ENCODE measurements at regions not wholly inside any gene's neighbourhood (a gene's known extent, or its start where the extent isn't known, plus 50 kb on each side); places are given as distances from the start of the nearest gene placed in this dataset.

DNA sequence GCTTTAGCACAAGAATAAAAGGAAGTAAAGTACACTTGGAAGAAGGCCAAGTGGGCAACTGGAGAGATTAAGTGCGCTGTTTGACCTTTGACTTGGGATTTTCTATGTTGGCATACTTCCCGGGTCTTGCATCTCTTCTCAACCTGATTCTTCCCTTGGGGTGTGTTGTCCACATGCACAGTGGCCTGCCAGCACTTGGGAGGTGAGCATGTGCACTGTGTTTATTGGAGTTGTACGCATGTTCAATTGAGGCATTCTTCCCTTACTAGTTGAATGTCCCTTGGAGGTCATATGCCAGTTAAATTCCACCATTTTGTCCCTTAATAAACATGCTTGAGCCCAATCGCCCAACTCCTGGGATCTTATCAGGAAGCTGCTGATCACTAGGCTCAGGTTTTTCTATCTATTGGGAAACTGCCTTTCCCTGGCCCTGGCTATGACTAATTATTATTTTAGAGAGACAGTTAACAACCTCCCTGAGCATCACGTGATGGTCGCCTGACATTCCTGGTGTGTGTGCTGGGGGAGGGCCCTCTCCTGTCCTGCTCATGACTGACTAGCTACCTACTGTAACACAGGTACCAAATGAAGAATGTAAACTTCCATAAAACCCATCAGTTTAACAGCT, 62.5 kb upstream of the RAPGEF4 start:
- DNase-seq (ENCODE audit: extremely low spot score): no peak
- TF ChIP-seq ELF4 (IDR thresholded peaks at IDR 0.05): no peak
- TF ChIP-seq ARNT (IDR thresholded peaks at IDR 0.05): no peak
- no peak for TF ChIP-seq LEF1 (IDR thresholded peaks at IDR 0.05; ENCODE audit: borderline replicate concordance)
- no peak for TF ChIP-seq SUZ12 (IDR thresholded peaks at IDR 0.05)
- TF ChIP-seq TARDBP (IDR thresholded peaks at IDR 0.05): no peak
- no peak for TF ChIP-seq FOXA1 (IDR thresholded peaks at IDR 0.05)
- TF ChIP-seq, protein P1, sequence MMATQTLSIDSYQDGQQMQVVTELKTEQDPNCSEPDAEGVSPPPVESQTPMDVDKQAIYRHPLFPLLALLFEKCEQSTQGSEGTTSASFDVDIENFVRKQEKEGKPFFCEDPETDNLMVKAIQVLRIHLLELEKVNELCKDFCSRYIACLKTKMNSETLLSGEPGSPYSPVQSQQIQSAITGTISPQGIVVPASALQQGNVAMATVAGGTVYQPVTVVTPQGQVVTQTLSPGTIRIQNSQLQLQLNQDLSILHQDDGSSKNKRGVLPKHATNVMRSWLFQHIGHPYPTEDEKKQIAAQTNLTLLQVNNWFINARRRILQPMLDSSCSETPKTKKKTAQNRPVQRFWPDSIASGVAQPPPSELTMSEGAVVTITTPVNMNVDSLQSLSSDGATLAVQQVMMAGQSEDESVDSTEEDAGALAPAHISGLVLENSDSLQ (IDR thresholded peaks at IDR 0.05): no peak
- TF ChIP-seq BHLHE40 (IDR thresholded peaks at IDR 0.05; ENCODE audit: borderline replicate concordance): no peak
- no peak for TF ChIP-seq SP1 (IDR thresholded peaks at IDR 0.05)
- no peak for TF ChIP-seq CTBP1 (IDR thresholded peaks at IDR 0.05; ENCODE audit: borderline replicate concordance)
- no peak for TF ChIP-seq ZNF384 (IDR thresholded peaks at IDR 0.05)
- TF ChIP-seq FOXM1 (IDR thresholded peaks at IDR 0.05; ENCODE audit: borderline replicate concordance): no peak
- no peak for TF ChIP-seq HDGF (IDR thresholded peaks at IDR 0.05; ENCODE audit: borderline replicate concordance)
- TF ChIP-seq L3MBTL2 (conservative IDR thresholded peaks at IDR 0.05): no peak
- TF ChIP-seq NFRKB (IDR thresholded peaks at IDR 0.05): no peak
- no peak for TF ChIP-seq FOXK2 (IDR thresholded peaks at IDR 0.05)
- ChIA-PET CTCF (interaction anchor here (0.6 kb wide), 1 partner anchor 366 kb away, joined by 3 read pairs; no protein-coding TSS in a partner anchor), POLR2A (no interaction called here)

GRCh38 chr2:172674034-172674967, 61.3 kb upstream of the RAPGEF4 start:
- ChIA-PET POLR2A (no interaction called here), CTCF (interaction anchor here (0.6 kb wide), 1 partner anchor 25 kb away, joined by 3 read pairs; no protein-coding TSS in a partner anchor)
- no peak for TF ChIP-seq ARNT (IDR thresholded peaks at IDR 0.05)
- no peak for DNase-seq (ENCODE audit: extremely low spot score)

- POLR2A ChIA-PET: no interaction called here
- no peak for TF ChIP-seq L3MBTL2 (conservative IDR thresholded peaks at IDR 0.05)
- TF ChIP-seq ARNT (IDR thresholded peaks at IDR 0.05): no peak
- no peak for TF ChIP-seq SP1 (IDR thresholded peaks at IDR 0.05)
- TF ChIP-seq TARDBP (IDR thresholded peaks at IDR 0.05): no peak
- TF ChIP-seq, protein P1 (IDR thresholded peaks at IDR 0.05): no peak
- TF ChIP-seq HDGF (IDR thresholded peaks at IDR 0.05; ENCODE audit: borderline replicate concordance): no peak
- TF ChIP-seq FOXA1 (IDR thresholded peaks at IDR 0.05): no peak
- TF ChIP-seq BHLHE40 (IDR thresholded peaks at IDR 0.05; ENCODE audit: borderline replicate concordance): no peak
- TF ChIP-seq ZNF384 (IDR thresholded peaks at IDR 0.05): no peak
- no peak for TF ChIP-seq FOXK2 (IDR thresholded peaks at IDR 0.05)
- no peak for TF ChIP-seq SUZ12 (IDR thresholded peaks at IDR 0.05)
- CTCF ChIA-PET: no interaction called here
- no peak for DNase-seq (ENCODE audit: extremely low spot score)
Measured at GRCh38 chr2:172674968-172675303, 60.7 kb upstream of the RAPGEF4 start.

- CTCF ChIA-PET: no interaction called here
- no peak for DNase-seq (ENCODE audit: extremely low spot score)
- POLR2A ChIA-PET: no interaction called here
- TF ChIP-seq BHLHE40 (IDR thresholded peaks at IDR 0.05; ENCODE audit: borderline replicate concordance) (no peak), LEF1 (IDR thresholded peaks at IDR 0.05; ENCODE audit: borderline replicate concordance) (no peak), SP1 (IDR thresholded peaks at IDR 0.05) (no peak), ZNF384 (IDR thresholded peaks at IDR 0.05) (no peak), NFRKB (IDR thresholded peaks at IDR 0.05) (no peak), TARDBP (IDR thresholded peaks at IDR 0.05) (no peak), FOXA1 (IDR thresholded peaks at IDR 0.05) (no peak), CTBP1 (IDR thresholded peaks at IDR 0.05; ENCODE audit: borderline replicate concordance) (no peak), SUZ12 (IDR thresholded peaks at IDR 0.05) (no peak)
- TF ChIP-seq, protein P1 (IDR thresholded peaks at IDR 0.05): no peak
Measured at GRCh38 chr2:172677363-172677762, 58.3 kb upstream of the RAPGEF4 start.

GRCh38 chr2:172680436-172681068, 55.1 kb upstream of the RAPGEF4 start:
- POLR2A ChIA-PET: no interaction called here
- TF ChIP-seq SP1 (IDR thresholded peaks at IDR 0.05) (no peak), FOXM1 (IDR thresholded peaks at IDR 0.05; ENCODE audit: borderline replicate concordance) (no peak), LEF1 (IDR thresholded peaks at IDR 0.05; ENCODE audit: borderline replicate concordance) (no peak), L3MBTL2 (conservative IDR thresholded peaks at IDR 0.05) (no peak), CTBP1 (IDR thresholded peaks at IDR 0.05; ENCODE audit: borderline replicate concordance) (no peak), NFRKB (IDR thresholded peaks at IDR 0.05) (no peak), SUZ12 (IDR thresholded peaks at IDR 0.05) (no peak), BHLHE40 (IDR thresholded peaks at IDR 0.05; ENCODE audit: borderline replicate concordance) (no peak), ARNT (IDR thresholded peaks at IDR 0.05) (no peak), ZNF384 (IDR thresholded peaks at IDR 0.05) (no peak), HDGF (IDR thresholded peaks at IDR 0.05; ENCODE audit: borderline replicate concordance) (no peak), FOXK2 (IDR thresholded peaks at IDR 0.05) (no peak), TARDBP (IDR thresholded peaks at IDR 0.05) (no peak), FOXA1 (IDR thresholded peaks at IDR 0.05) (no peak), ELF4 (IDR thresholded peaks at IDR 0.05) (no peak)
- TF ChIP-seq, protein P1 (IDR thresholded peaks at IDR 0.05): no peak
- DNase-seq (ENCODE audit: extremely low spot score): no peak
- CTCF ChIA-PET: interaction anchor here (0.8 kb wide), 1 partner anchor 378 kb away, joined by 3 read pairs; no protein-coding TSS in a partner anchor

All from HEK293T (cell line).